NCI-H1105 (cell line): ENCODE measurements at regions not wholly inside any gene's neighbourhood (a gene's known extent, or its start where the extent isn't known, plus 50 kb on each side); places are given as distances from the start of the nearest gene placed in this dataset.
"Not testable (repeated sequence)": the region's sequence is repeated elsewhere in the genome, so short reads cannot be mapped to it uniquely, and the experiment has no call there.

ENCODE experiments used
- DNase-seq: peaks from one replicate; lab custom pipeline; 2025; lab: John Stamatoyannopoulos, UW

GRCh38 chr2:10183146-10183675, 60.7 kb downstream of the RRM2 start:
- DNase-seq = no peak

DNA sequence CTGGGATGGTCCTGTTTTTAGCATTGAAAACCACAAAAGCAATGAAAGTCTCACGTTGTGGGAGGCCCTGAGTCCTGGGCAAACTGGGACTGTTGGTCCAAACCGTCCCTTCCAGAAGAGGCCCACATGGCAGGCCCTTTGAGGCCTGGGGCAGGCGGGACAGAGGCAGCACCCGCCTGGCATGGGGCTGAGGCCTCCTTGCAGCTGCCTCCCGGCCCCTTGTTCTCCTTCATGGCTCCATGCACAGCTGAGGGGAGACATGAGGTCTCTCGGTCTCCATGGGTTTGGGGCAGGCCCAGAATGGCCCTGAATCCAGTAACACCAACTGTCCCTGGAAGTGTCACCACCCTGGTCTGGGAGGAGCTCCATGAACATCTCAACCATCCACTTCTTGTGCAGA, 61.9 kb downstream of the RRM2 start:
- no peak for DNase-seq

GRCh38 chr2:10185046-10185445, 62.5 kb downstream of the RRM2 start:
- DNase-seq = no peak

DNA sequence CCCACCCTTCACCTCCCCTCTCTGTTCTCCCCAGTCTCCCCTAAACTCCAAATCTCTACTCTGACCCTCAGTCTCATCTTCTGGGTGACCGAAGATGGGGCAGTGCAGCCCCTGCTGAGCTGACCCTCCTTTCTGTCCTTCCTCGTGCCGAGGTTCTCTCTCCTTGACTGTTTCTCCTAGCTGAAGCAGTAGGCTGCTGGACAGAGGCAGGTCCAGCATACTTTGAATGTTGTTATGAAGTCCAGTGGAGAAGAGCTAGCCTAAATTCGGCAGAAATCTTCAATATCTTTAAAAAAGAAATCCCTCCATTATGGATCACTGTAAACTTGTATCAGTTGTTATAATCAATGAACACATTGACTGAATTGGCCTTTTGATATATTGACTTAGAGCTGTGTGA, 63.2 kb downstream of the RRM2 start:
- DNase-seq = no peak

DNA sequence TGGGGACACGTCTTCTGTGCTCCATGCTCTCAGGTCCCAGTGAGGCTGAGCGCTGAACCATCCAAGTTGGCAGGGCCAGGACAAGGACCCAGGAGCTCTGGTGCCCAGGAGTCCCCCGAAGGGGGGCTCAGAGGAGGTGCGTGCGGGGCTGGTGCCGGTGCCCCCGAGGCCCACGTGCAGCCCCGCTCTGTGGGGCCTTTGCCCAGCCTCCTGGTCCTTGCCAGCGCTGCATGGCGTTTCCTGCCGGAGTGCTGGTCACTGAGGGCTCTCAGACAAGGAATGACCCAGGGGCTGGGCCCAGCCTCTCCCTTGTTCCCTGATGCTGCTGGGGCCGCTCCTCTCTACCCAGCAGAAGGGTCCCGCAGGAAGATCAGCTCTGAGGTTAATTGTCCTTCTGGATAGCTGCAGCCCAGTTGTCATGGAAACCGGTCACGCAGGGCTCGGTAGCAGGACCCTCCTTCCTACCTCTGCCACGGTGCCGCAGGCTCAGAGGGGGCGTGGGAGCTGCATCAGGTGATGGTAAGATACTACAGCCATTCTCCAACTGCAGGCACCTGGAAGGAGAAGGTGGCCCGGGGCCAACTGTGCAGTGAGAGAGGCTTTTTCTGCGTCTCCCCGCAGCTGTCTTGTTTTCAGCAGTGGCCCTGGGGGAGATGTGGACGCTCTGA, 64.5 kb downstream of the RRM2 start:
- DNase-seq = no peak

GRCh38 chr2:10187661-10188060, 65.1 kb downstream of the RRM2 start:
- DNase-seq = no peak

GRCh38 chr2:10188211-10188610, 65.7 kb downstream of the RRM2 start:
- no peak for DNase-seq

DNA sequence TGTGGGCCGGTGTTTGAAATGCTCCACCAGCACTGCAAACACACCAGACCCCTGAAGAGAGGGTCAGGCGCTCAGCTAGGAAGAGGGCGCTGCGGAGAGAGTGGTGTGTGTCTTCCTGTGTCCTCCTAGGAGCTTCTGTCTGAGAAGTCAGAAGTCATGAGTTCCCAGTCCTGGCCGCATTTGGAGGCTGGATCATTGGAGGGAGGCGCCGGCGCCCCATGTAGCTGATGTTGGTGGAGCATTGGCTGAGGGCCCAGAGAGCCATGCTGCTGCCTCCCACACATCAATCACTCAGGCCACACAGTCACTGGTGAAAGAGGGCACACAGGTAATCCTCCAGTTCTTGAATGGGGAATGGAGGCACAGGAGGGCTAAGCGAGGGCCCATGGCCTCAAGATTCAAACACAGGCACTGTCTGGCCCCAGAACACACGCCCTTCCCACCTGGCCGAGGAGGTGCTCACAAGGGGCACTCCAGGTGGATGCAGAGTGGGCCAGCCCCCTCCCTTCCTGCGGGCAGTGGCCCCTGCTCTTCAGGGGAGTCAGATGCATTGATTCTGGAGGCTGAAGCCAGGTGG, 66.3 kb downstream of the RRM2 start:
- DNase-seq = no peak

DNA sequence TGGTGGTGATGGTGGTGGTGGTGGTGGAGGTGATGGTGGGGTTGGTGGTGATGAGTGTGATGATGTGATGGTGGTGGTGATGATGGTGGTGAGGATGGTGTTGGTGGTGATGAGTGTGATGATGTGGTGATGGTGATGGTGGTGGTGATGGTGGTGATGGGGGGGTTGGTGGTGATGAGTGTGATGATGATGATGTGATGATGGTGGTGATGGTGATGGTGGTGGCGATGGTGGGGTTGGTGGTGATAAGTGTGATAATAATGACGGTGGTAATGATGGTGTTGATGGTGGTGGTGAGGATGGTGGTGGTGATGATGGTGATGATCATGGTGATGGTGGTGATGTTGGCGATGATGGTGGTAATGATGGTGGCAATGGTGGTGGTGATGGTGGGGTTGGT, 67.7 kb downstream of the RRM2 start:
- DNase-seq = no peak

DNA sequence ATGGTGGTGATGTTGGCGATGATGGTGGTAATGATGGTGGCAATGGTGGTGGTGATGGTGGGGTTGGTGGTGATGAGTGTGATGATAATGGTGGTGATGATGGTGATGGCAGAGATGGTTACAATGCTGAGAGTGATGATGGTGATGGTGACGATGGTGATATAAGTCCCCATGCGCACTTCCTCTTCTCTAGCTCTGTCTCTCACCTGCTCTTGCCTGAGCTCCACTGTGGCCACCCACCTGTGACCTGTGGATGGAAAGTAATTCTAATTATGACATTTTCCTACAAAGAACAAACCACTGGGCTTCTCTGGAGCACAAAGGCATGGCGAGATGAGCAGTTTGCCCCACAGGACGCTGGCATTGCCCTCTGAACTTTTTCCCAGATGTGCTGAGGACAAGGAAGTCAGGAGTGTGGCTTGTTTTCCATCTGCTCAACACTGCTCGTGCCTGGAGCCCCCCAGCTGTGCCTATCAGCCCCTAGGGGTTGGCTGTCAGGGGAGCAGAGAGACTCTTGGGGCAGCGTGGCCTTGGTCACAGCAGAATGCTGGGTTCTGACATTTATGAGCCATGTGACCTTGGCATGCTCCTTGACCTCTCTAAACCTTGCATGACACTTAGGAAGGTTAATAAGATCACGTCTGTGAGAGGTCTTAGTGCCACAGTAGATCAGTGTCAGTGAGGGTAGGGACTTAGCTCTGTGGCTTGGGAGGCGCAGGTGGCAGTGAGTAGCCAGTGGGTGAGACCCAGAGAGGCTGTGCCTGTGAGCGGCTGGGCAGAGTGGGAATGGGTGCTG, 68.4 kb downstream of the RRM2 start:
- DNase-seq = no peak

- DNase-seq = no peak
Measured at GRCh38 chr2:10191554-10191953, 69.0 kb downstream of the RRM2 start.

DNA sequence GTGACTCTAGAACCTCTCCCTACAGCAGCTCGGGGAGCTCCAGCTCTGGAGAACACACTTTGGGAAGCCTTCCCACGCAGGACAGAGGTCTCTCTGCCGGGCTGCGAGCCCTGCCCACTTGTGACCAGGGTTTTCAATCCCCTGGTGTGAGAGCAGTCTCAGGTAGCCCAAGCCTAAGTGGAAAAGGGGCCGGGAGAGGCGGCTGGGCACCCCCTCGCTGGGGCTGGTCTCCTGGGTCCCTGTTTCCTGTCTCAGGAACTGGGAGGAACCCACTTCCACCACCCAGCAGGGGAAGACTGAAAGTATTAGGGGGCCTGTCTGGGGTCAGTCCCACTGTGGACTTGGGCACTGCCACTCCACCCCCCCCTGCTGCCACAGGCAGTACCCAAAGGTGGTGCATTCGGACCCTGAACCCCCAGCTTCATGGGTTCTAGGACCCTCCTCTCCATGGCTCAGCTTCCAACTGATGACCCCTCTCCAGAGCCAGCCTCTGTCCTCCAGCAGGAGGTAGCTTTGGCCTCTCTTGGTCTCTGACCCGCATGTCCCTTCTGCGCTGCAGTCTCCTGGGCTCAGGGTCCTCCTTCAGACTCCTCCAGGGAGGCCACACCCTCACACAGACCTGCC, 70.0 kb downstream of the RRM2 start:
- DNase-seq = no peak

- DNase-seq = no peak
Measured at GRCh38 chr2:10193276-10193795, 70.8 kb downstream of the RRM2 start.

GRCh38 chr2:10193851-10194820, 71.6 kb downstream of the RRM2 start:
- no peak for DNase-seq

GRCh38 chr2:10195278-10196109, 73.0 kb downstream of the RRM2 start:
- no peak for DNase-seq

DNA sequence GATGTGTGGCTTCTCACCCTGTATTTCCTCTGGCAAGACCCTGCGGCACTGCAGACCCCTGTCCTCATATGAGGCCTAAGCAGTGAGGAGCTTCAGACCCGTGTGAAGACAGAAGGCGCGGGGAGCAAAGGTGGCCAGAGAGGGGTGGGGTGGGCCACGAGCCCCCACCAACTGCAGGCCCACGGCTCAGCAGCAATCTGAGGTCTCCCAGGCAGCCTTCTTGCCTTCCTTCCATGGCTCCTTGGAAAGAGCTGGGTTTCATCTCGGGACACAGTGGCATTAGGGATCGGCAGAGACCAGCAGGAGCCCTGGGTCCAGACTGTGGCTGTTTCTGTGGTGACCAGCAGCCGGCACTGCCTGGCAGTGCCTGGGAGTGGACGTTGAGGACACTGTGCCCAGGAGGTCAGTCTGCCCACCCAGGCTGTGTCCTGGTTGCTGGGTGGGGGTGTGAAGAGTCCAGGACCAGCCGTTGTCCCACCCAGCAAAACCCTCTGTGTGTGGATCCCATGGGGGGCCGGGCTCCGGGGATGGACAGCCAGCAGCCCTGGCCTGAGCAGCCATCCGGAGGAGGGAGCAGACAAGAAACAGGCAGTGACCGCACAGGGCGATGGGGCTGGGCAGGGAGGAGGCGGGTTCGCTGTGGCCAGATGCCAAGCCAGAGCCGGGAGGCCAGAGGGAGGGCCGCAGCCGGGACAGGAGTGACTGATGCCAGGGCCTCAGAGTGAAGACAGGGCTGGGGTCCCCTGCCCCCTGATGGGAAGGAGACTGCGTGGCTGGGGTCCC, 73.8 kb downstream of the RRM2 start:
- DNase-seq = no peak

- DNase-seq = no peak
Measured at GRCh38 chr2:10196948-10197696, 74.6 kb downstream of the RRM2 start.

GRCh38 chr2:10197697-10198076, 75.1 kb downstream of the RRM2 start:
- DNase-seq = no peak

GRCh38 chr2:10198482-10198881, 75.9 kb downstream of the RRM2 start:
- not testable (repeated sequence) for DNase-seq
